ENCODE measurements at regions not wholly inside any gene's neighbourhood (a gene's known extent, or its start where the extent isn't known, plus 50 kb on each side); places are given as distances from the start of the nearest gene placed in this dataset.

DNA sequence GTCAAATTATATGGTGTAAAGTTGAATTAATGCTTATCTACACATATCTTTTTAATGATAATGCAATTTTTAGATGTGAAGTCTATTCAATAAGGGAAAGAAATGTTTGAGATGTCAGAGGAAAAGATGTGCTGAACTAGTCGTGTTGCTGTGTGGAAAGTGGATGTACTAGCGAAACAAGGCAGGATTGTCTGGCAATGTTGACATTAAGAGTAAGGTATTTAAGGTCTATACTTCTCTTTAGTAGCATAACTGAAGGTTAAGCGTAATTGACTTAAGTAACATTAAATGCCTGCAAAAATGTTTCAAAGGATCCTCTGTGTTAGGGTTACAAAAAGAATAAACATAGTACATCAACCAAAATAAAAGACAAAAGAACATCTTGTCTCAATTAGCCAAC, 787.3 kb upstream of the KLHL1 start:
- Histone ChIP-seq H3K4me1 (replicated peaks in 1 of 2) (no peaks in the 10 kb centered on the region), H3K27ac (no peak overlapping the region), H3K4me3 (no peak overlapping the region), H3K9me3 (replicated peaks in 1 of 3) (no peaks in the 10 kb centered on the region), H3K36me3 (replicated peaks in 1 of 2) (no peaks in the 10 kb centered on the region), H3K27me3 (no peaks in the 10 kb centered on the region)
- DNase-seq = no peak
- WGBS, 4 donors = 64 to 85% (median 74%) methylated on average over 3 of the region's 3 CpGs
- TF ChIP-seq POLR2A (IDR thresholded peaks at IDR 0.05) = no peak
- TF ChIP-seq, protein P1, sequence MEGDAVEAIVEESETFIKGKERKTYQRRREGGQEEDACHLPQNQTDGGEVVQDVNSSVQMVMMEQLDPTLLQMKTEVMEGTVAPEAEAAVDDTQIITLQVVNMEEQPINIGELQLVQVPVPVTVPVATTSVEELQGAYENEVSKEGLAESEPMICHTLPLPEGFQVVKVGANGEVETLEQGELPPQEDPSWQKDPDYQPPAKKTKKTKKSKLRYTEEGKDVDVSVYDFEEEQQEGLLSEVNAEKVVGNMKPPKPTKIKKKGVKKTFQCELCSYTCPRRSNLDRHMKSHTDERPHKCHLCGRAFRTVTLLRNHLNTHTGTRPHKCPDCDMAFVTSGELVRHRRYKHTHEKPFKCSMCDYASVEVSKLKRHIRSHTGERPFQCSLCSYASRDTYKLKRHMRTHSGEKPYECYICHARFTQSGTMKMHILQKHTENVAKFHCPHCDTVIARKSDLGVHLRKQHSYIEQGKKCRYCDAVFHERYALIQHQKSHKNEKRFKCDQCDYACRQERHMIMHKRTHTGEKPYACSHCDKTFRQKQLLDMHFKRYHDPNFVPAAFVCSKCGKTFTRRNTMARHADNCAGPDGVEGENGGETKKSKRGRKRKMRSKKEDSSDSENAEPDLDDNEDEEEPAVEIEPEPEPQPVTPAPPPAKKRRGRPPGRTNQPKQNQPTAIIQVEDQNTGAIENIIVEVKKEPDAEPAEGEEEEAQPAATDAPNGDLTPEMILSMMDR (IDR thresholded peaks at IDR 0.05) = no peak
- intact Hi-C loops (cut with DNase I) = no loop called here

DNA sequence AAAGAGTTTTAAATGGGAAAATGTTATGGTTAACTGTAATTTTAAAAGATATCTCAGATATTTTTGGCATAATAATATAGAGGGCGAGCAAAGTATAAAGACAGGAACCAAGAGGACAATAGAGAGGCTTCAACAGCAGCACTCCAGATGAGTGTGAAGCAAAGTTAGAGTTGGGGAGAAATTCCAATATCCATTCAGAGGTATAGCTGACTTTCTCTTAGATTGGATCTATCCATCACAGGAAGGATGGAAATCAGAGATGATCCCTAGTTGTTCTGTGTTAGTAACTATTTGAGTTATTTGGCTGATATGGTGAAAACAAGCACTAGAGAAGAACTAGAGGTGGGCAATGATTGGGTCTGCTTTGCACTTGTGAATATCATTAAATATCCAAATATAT, 786.0 kb upstream of the KLHL1 start:
- WGBS, 4 donors = 75 to 89% (median 81%) methylated on average over 1 of the region's 1 CpG
- TF ChIP-seq, protein P1 (IDR thresholded peaks at IDR 0.05) = no peak
- no peak for TF ChIP-seq POLR2A (IDR thresholded peaks at IDR 0.05)
- H3K9me3 ChIP-seq (replicated peaks in 1 of 3) = no peaks in the 10 kb centered on the region
- intact Hi-C loops (cut with DNase I) = no loop called here
- no peak overlapping the region for H3K4me3 ChIP-seq
- no peaks in the 10 kb centered on the region for H3K4me1 ChIP-seq (replicated peaks in 1 of 2)
- H3K27me3 ChIP-seq = no peaks in the 10 kb centered on the region
- H3K27ac ChIP-seq = no peak overlapping the region
- DNase-seq = no peak
- H3K36me3 ChIP-seq (replicated peaks in 1 of 2) = no peaks in the 10 kb centered on the region

DNA sequence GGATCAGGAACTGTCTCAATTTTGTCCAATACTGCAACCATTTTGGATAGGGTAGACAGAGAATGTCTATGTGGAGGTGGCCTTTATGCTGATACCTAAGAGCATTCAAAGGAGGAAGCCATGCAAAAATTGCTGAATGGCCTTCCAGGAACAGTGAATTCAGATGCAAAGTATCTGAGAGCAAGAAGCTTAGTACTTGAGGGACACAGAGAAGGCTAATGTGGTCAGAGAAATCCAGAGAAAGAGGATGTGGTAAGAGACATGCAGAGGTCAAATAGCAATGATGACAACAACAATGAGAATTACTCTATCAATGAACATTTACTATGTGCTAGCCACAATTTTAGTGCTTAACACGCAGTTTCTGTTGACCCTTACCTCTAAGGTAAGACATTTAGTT, 785.6 kb upstream of the KLHL1 start:
- Histone ChIP-seq H3K27ac (no peak overlapping the region), H3K36me3 (replicated peaks in 1 of 2) (no peaks in the 10 kb centered on the region), H3K4me3 (no peak overlapping the region), H3K9me3 (replicated peaks in 1 of 3) (no peaks in the 10 kb centered on the region), H3K4me1 (replicated peaks in 1 of 2) (no peaks in the 10 kb centered on the region), H3K27me3 (no peaks in the 10 kb centered on the region)
- no peak for DNase-seq
- TF ChIP-seq, protein P1 (IDR thresholded peaks at IDR 0.05) = no peak
- no peak for TF ChIP-seq POLR2A (IDR thresholded peaks at IDR 0.05)
- WGBS, 4 donors = 69 to 86% (median 78%) methylated on average over 1 of the region's 1 CpG
- intact Hi-C loops (cut with DNase I) = no loop called here

DNA sequence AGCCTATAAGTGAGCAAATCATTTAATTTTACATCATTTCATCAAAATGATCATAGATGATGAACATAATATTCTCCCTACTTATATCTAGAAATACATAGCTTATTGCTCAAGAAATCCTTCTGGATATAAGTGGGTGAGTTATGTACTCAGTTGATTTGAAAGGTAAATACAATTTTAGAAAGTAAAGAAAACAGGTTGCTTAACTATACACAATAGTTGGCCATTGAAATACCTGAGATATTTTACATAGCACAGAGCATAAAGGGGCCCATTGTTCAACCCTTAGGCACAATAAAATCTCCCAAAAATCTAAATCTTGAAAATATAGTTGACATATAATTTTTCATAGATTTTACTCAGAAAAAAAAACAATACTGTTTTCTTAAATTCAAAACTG, 782.0 kb upstream of the KLHL1 start:
- H3K36me3 ChIP-seq (replicated peaks in 1 of 2) = no peaks in the 10 kb centered on the region
- H3K27me3 ChIP-seq = no peaks in the 10 kb centered on the region
- no peaks in the 10 kb centered on the region for H3K9me3 ChIP-seq (replicated peaks in 1 of 3)
- DNase-seq = no peak
- H3K4me1 ChIP-seq (replicated peaks in 1 of 2) = no peaks in the 10 kb centered on the region
- TF ChIP-seq, protein P1 (IDR thresholded peaks at IDR 0.05) = no peak
- TF ChIP-seq POLR2A (IDR thresholded peaks at IDR 0.05) = no peak
- intact Hi-C loops (cut with DNase I) = no loop called here
- no peak overlapping the region for H3K4me3 ChIP-seq
- H3K27ac ChIP-seq = no peak overlapping the region
